ENCODE measurements at regions not wholly inside any gene's neighbourhood (a gene's known extent, or its start where the extent isn't known, plus 50 kb on each side); places are given as distances from the start of the nearest gene placed in this dataset.

GRCh38 chr10:28963539-28964221, 286.4 kb downstream of the BAMBI start:
- H4K20me1 ChIP-seq (ENCODE audit: insufficient read depth), result no peaks in the 10 kb centered on the region
- no peak overlapping the region for H2AFZ ChIP-seq (ENCODE audit: low read depth, low read length, poor library complexity, severe bottlenecking)
- no peaks in the 10 kb centered on the region for H3K4me1 ChIP-seq (ENCODE audit: control insufficient read depth in 1 of 2, insufficient read depth in 2 of 2, low read length in 2 of 2)
- H3K9me3 ChIP-seq (ENCODE audit: control insufficient read depth in 1 of 2, insufficient read depth in 1 of 2, low read depth in 1 of 2, low read length in 2 of 2), result no peaks in the 10 kb centered on the region; a peak in 1 of 4 replicates
- no peaks in the 10 kb centered on the region for H3K9me2 ChIP-seq (ENCODE audit: insufficient read depth)
- BruUV-seq (replicated peaks), result no TSS peak
- ATAC-seq (no peak), DNase-seq (ENCODE audit: low read depth, low spot score) (no peak)
- no peak overlapping the region for H3K4me3 ChIP-seq (replicated peaks in 1 of 2; ENCODE audit: low read depth in 1 of 2, low read length in 2 of 2)
- no peak overlapping the region for H3K4me2 ChIP-seq (ENCODE audit: low read length)
- no peaks in the 10 kb centered on the region for H3K79me2 ChIP-seq (ENCODE audit: insufficient read depth, low read length)
- intact Hi-C loops (cut with micrococcal nuclease), result no loop called here
- CTCF ChIA-PET, result no interaction called here
- no peak overlapping the region for H3K9ac ChIP-seq (ENCODE audit: low read length)
- POLR2A ChIA-PET, result no interaction called here
- TF ChIP-seq ELF1 (IDR thresholded peaks at IDR 0.05; ENCODE audit: borderline replicate concordance, low read depth), result no peak
- no peak for TF ChIP-seq CEBPB (IDR thresholded peaks at IDR 0.05; ENCODE audit: low read depth)
- no peak for TF ChIP-seq MAX (IDR thresholded peaks at IDR 0.05)
- no peak for TF ChIP-seq POLR2A (IDR thresholded peaks at IDR 0.05; ENCODE audit: borderline replicate concordance, extremely low read depth, insufficient read depth, insufficient read length)
- no peak for TF ChIP-seq SRF (IDR thresholded peaks at IDR 0.05; ENCODE audit: low read depth)
- no peak for TF ChIP-seq ZFX (IDR thresholded peaks at IDR 0.05)
- no peak for TF ChIP-seq SIN3A (IDR thresholded peaks at IDR 0.05; ENCODE audit: low read depth)
- no peaks in the 10 kb centered on the region for H3K36me3 ChIP-seq (ENCODE audit: control insufficient read depth in 1 of 2, insufficient read depth in 2 of 2, low read length in 2 of 2)
- no peak overlapping the region for H3K27ac ChIP-seq (ENCODE audit: low read depth, low read length)
- RAD21 ChIA-PET (ENCODE audit: low non-redundant PET in 1 of 2, low total read pairs in 2 of 2, uncharacterized antibody in 2 of 2, unreplicated experiment in 2 of 2), result no interaction called here
- H3K27me3 ChIP-seq (ENCODE audit: insufficient read depth, low read length), result no peaks in the 10 kb centered on the region

- ATAC-seq (no peak), DNase-seq (ENCODE audit: low read depth, low spot score) (no peak)
- Histone ChIP-seq H3K27me3 (ENCODE audit: insufficient read depth, low read length) (no peaks in the 10 kb centered on the region), H3K36me3 (ENCODE audit: control insufficient read depth in 1 of 2, insufficient read depth in 2 of 2, low read length in 2 of 2) (no peaks in the 10 kb centered on the region), H3K27ac (ENCODE audit: low read depth, low read length) (no peak overlapping the region), H3K4me1 (ENCODE audit: control insufficient read depth in 1 of 2, insufficient read depth in 2 of 2, low read length in 2 of 2) (no peaks in the 10 kb centered on the region), H3K79me2 (ENCODE audit: insufficient read depth, low read length) (no peaks in the 10 kb centered on the region), H4K20me1 (ENCODE audit: insufficient read depth) (no peaks in the 10 kb centered on the region), H3K4me3 (replicated peaks in 1 of 2; ENCODE audit: low read depth in 1 of 2, low read length in 2 of 2) (no peak overlapping the region), H3K9me2 (ENCODE audit: insufficient read depth) (no peaks in the 10 kb centered on the region), H3K9ac (ENCODE audit: low read length) (no peak overlapping the region), H2AFZ (ENCODE audit: low read depth, low read length, poor library complexity, severe bottlenecking) (no peak overlapping the region), H3K9me3 (ENCODE audit: control insufficient read depth in 1 of 2, insufficient read depth in 1 of 2, low read depth in 1 of 2, low read length in 2 of 2) (no peaks in the 10 kb centered on the region; a peak in 1 of 4 replicates), H3K4me2 (ENCODE audit: low read length) (no peak overlapping the region)
- ChIA-PET RAD21 (ENCODE audit: low non-redundant PET in 1 of 2, low total read pairs in 2 of 2, uncharacterized antibody in 2 of 2, unreplicated experiment in 2 of 2) (no interaction called here), CTCF (no interaction called here), POLR2A (no interaction called here)
- no TSS peak for BruUV-seq (replicated peaks)
- intact Hi-C loops (cut with micrococcal nuclease), result no loop called here
- no peak for TF ChIP-seq SRF (IDR thresholded peaks at IDR 0.05; ENCODE audit: low read depth)
- no peak for TF ChIP-seq POLR2A (IDR thresholded peaks at IDR 0.05; ENCODE audit: borderline replicate concordance, extremely low read depth, insufficient read depth, insufficient read length)
- TF ChIP-seq SP1 (IDR thresholded peaks at IDR 0.05; ENCODE audit: low read depth), result no peak
- no peak for TF ChIP-seq ZBTB33 (IDR thresholded peaks at IDR 0.05; ENCODE audit: extremely low read depth, insufficient replicate concordance, low read length)
- no peak for TF ChIP-seq CTCF (IDR thresholded peaks at IDR 0.05 in 2 of 3, conservative IDR thresholded peaks at IDR 0.05 in 1 of 3; ENCODE audit: borderline replicate concordance in 1 of 3, insufficient read depth in 1 of 3, low read depth in 2 of 3, low read length in 2 of 3)
- TF ChIP-seq EZH2 (IDR thresholded peaks at IDR 0.05), result no peak
- TF ChIP-seq FOSL1 (IDR thresholded peaks at IDR 0.05; ENCODE audit: low read depth), result no peak
- no peak for TF ChIP-seq EGR1 (IDR thresholded peaks at IDR 0.05; ENCODE audit: low read depth)
These were observed 288.6 kb downstream of the BAMBI start for GRCh38 chr10:28965937-28966336.

Data from HCT116 (cell line).